Activated CD8-positive, alpha-beta memory T cell treated with anti-CD3 and anti-CD28 coated beads for 36 hours (primary cell): ENCODE measurements at regions not wholly inside any gene's neighbourhood (a gene's known extent, or its start where the extent isn't known, plus 50 kb on each side); places are given as distances from the start of the nearest gene placed in this dataset.
"Not testable (repeated sequence)": the region's sequence is repeated elsewhere in the genome, so short reads cannot be mapped to it uniquely, and the experiment has no call there.

ENCODE experiments used
- CTCF ChIA-PET: fragments of 350-600 bp; sonication (Branson Sonifier 250); formaldehyde crosslinking; loops from one replicate; lab custom pipeline; 2021; ENCODE audit warnings: antibody characterized with exemption; lab: Charles Lee
- POLR2A ChIA-PET: fragments of 350-600 bp; sonication (Branson Sonifier 250); formaldehyde crosslinking; loops from one replicate; lab custom pipeline; 2021; ENCODE audit warnings: antibody characterized with exemption; lab: Charles Lee

DNA sequence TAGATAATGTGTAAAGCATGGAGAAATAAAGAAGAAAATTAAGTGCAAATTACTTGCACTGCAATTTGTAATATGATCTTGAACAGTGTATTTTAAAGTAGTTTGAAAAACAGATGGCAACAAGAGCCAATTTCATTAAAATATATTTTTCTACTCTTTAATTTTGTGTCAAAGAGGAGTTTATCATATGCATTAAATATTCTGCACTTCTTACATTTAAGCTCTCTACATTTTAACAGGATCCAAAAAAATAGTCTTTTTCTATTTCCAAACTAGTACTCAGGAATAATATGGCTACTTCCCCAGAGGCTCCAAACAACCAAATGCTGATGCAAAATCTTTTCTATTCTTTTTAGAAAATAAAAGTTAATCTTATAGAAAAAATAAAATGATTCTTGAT lies 1221.5 kb downstream of the FSCB start:
- ChIA-PET POLR2A (no interaction called here), CTCF (no interaction called here)

DNA sequence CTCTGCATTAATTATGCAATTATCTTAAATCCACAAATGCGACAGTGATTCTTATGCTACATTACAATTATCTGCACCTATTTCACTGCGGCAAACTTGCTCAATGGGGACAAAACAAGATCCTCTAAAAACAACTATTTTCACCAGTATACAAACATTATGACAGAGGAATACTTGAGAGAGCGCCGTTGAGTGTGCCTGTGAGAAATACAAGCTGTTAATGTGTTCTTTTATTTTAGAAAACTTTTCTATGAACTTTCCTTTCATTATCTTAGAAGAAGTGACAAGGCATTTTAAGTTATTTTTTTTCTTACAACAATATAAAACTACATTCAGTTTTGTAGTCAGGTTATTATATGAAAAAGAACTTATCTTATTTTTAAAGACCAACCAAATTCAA lies 1247.0 kb downstream of the FSCB start:
- CTCF ChIA-PET: no interaction called here
- POLR2A ChIA-PET: no interaction called here

DNA sequence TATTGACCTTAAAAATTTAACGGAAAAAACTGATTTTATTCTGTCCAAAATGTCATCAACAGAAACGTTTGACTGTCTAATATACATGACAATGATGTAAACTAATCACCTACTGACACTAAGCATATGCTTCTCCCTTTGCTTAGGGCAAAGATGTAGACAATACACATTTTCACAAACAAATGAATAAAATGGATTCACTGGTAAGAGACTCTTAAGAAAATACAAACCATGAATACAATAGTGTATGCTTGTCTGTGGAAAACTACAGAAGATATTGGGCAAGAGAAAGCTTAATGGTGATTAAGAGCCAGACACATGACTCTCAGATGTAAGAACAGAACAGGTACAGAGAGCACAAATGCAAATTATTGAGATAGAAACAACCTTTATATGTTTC lies 1248.7 kb downstream of the FSCB start:
- CTCF ChIA-PET: no interaction called here

DNA sequence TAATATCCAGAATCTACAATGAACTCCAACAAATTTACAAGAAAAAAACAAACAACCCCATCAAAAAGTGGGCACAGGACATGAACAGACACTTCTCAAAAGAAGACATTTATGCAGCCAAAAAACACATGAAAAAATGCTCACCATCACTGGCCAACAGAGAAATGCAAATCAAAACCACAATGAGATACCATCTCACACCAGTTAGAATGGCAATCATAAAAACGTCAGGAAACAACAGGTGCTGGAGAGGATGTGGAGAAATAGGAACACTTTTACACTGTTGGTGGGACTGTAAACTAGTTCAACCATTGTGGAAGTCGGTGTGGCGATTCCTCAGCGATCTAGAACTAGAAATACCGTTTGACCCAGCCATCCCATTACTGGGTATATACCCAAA lies 1250.1 kb downstream of the FSCB start:
- CTCF ChIA-PET, POLR2A ChIA-PET: not testable (repeated sequence)

More for the DNA sequence above, 1248.7 kb downstream of the FSCB start:
- POLR2A ChIA-PET: no interaction called here

DNA sequence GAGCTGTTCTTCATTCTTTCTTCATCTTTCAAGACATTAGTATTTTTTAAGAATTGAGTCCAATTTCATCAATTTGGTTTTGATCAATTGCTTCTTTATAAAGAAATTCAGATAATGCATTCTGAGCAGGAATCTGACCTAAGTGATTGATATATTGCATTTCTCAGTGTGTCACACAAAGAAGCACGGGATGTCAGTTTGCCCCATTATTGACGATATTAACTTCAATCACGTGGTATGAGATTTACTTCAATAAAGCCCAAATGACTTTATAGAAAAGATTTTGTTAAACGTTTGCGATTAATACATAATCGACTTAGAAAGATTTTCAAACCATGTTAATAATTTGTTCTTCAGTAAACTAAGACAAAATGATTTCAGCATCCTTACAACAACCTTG lies 1254.2 kb downstream of the FSCB start:
- ChIA-PET POLR2A (no interaction called here), CTCF (no interaction called here)

DNA sequence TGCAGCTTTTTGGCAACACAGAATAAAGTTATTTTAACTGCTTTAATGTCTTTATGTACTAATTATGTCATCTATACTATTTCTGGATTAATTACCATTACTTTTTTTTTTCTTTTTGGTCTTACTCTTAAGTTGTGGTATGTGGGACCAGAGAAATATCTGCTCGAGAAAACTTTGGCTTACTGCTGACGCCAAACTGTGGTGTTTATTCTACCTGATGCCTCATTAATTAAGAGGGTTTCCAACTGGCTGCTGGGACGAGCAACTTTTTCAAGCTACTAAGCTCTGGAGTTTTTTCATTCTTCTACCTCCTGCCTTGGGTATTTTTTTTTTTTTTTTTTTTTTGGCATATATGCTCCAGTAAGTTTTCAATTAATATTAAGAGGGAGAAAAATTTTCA lies 1257.5 kb downstream of the FSCB start:
- CTCF ChIA-PET: no interaction called here
- POLR2A ChIA-PET: no interaction called here

DNA sequence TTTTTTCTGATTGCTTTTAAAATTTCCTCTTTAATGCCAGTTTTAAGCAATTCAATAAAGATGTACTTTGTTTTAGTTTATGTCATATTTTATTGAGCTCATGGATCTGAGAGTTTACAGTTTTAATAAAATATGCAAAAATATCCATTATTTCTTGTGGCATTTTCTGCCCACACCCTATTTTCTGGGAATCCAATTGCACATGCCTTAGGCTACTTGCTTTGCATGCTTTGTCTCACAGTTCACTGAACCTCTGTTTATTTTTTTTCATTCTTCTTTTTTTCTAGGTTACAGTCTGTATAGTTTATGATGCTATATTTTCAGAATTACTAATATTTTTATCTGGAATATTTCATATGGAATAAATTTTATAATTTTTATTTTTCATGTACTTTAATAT lies 1258.0 kb downstream of the FSCB start:
- POLR2A ChIA-PET: no interaction called here
- CTCF ChIA-PET: no interaction called here

DNA sequence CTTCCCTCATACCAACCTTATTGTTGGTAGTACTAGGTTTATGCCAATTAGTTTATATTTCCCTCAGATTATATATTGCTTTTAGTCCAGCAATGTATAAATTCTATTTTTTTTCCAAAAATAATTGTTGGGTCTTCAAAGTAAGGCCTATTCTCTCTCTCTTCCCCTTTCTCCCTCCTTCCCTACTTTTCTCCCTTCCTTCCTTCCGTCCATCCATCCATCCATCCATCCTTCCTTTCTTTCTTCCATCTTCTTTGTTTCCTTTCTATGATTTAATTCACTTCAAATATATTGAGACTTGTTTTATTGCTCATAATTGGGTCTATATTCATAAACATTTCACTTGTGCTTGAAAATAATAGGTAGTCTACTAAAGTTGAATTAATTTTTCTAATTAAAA lies 1259.2 kb downstream of the FSCB start:
- ChIA-PET POLR2A (no interaction called here), CTCF (no interaction called here)

DNA sequence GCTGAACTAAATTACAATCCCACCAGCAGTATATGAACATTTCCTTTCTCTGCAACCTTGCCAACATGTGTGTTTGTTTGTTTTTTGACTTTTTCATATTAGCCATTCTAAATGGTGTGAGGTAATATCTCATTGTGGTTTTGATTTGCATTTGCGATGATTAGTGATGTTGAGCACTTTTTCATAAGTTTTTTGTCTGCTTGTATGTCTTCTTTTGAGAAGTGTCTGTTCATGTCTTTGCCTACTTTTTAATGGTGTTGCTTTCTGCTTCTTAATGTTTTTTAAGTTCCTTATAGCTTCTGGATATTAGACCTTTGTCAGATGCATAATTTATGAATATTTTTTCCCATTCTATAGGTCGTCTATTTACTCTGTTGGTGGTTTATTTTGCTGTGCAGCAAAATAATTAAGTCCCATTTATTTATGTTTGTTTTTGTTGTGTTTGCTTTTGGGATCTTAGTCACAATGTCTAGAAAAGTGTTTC lies 1262.9 kb downstream of the FSCB start:
- CTCF ChIA-PET: no interaction called here
- POLR2A ChIA-PET: no interaction called here

DNA sequence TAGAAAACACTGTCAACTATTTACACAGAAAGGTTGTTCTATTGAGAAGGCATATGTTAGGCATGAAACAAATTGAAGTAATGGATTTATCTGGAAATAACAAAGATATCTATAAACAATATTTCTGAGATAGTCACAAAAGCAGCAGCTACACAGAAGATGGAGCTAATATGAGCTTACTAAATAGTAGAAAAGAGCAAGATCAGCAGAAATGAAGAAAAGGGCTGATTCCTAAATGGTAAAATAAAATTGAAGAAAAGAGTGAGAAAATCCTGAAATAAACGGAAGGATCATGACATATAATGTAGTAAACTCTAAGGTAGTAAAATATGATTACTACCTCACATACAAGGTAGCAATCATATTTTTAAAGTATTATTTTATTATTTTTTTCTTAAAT lies 1263.9 kb downstream of the FSCB start:
- ChIA-PET POLR2A (no interaction called here), CTCF (interaction anchor here (0.7 kb wide), 1 partner anchor 788 kb away, joined by 3 read pairs; no protein-coding TSS in a partner anchor)

DNA sequence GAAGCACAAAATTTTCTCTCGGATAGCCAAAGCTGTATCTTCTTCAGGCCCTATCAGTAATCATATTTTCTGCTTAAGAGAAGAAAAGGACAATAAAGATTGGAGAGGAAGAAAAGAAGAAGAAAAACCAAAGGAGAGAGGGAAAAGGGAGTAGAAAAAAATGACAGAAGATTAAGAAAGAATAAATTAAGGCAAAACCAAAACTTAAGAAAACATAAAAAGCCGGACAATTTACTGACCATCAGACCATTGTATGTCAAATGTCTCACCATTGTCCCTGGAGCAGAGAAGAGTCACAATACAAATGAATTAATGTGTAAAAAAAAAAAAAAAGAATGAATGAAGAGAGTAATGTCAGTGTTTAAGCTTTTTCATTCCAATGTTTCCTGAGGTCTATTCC lies 1274.8 kb downstream of the FSCB start:
- POLR2A ChIA-PET: no interaction called here
- CTCF ChIA-PET: no interaction called here

DNA sequence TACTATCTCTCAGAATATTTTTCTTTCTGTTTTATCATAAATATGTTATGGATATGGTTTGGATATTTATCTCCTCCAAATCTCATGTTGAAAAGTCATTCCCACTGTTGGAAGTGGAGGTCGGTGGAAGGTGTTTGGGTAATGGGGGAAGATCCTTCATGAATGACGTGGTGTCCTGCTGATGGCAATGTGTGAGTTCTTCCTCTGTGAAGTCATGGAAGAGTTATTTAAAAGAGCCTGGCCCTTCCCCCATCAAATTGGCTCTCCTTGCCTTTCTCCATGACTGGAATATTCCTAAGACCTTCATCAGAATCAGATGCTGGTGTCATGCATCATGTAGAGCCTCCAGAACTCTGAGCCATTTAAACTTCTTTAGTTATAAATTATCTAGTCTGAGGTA lies 1291.6 kb downstream of the FSCB start:
- CTCF ChIA-PET: no interaction called here

DNA sequence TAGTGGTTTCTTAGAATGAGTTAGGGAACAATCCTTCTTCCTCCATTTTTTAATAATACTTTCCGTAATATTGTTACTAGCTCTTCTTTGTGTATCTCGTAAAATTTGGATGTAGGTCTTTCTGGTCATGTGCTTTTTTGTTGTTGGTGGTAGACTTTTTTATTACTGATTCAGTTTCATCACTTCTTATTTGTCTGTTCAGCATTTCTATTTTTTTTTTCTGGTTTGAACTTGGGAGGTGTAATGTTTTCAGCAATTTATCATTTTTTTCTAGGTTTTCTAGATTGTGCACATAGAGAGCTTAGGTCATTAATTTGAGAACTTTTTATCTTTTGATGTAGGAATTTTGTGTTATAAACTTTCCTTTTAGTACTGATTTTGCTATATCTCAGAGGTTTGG lies 1299.9 kb downstream of the FSCB start:
- CTCF ChIA-PET: no interaction called here
- POLR2A ChIA-PET: no interaction called here

More for the DNA sequence above, 1291.6 kb downstream of the FSCB start:
- POLR2A ChIA-PET: no interaction called here

DNA sequence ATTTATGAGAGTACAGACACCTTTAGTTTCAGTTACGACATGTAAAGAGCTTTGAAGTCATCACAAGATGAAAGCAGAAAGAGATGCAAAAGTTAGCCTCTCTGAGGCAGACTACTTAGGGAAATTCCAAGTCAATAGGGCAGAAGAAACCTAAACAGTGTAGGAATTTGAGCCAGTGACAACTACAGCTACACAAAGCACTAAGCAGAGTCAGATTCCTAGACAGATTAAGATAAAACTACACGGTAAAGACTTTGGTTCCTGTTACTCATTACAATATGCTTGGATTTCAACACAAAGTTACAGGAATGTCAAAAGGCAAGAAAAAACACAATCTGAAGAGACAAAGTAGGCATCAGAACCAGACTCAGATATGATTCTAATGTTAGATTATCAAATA lies 1302.3 kb downstream of the FSCB start:
- CTCF ChIA-PET: no interaction called here
- POLR2A ChIA-PET: no interaction called here

DNA sequence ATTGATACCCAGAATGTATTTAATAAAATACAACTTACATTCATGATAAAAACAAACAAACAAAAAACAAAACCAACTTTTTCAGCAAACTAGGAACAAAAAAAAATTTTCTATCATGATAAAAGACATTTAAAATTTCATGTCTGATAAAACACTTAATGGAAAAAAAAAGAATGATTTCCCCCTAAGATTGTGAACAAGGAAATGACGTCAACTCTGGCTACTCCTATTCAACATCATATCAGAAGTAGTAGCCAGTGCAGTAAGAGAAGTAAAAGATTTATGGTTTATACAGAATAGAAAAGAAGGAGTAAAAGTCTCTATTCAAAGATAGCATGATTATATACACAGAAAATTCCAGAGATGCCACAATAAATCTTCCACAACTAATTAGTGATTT lies 1306.6 kb downstream of the FSCB start:
- CTCF ChIA-PET: no interaction called here

DNA sequence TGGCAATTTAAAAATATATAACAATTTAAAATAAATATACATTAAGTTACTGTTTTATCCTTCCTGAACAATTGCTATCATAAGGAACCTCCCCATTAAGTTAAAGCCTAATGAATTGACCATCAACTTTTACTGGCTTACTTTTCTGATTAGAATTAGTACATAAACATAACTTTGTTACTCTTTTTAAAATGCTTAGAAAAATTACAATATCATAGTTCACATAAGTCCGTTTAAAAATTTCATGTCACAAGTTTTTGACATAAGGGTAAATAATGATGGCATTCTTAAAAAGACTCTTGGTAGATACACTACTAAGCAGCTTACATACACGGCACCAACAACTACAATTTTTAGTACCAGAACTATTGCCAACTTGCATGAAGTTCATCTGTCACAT lies 1308.6 kb downstream of the FSCB start:
- CTCF ChIA-PET: no interaction called here
- POLR2A ChIA-PET: no interaction called here

More for the DNA sequence above, 1306.6 kb downstream of the FSCB start:
- POLR2A ChIA-PET: no interaction called here

DNA sequence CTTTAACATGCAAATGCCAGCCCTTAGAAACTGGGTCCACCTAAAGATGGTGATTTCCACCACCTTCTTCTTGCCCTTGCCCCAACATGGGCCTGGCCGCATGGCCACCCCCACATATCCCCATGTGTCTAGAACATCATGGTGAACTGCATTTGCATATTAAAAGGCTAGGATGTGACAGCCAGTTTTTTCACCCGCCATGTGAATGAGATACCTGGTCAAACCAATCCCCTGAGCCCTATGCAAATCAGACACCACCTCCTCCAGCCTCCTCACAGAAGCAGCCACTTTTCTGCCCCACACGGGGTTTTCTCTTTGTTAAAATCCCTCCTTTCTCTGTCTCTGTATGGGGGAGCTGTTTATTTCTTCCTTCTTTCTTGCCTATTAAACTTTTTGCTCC lies 1322.5 kb downstream of the FSCB start:
- POLR2A ChIA-PET: no interaction called here
- CTCF ChIA-PET: no interaction called here

DNA sequence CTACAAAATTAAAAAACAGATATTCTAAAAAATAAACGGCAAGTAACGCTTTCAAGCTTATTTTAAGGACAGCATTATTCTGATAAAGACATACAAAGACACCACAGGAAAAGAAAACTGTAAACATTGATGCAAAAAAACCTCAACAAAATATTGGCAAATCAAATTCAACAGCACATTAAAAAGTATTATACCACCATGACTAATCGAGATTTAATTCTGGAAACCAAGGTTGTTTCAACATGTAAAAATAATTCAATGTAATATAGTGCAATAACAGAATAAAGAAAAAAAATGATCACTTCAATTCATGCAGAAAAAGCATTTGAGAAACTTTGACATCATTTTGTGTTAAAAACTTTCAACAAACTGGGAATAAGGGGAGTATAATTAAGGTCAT lies 1323.2 kb downstream of the FSCB start:
- ChIA-PET CTCF (no interaction called here), POLR2A (no interaction called here)

DNA sequence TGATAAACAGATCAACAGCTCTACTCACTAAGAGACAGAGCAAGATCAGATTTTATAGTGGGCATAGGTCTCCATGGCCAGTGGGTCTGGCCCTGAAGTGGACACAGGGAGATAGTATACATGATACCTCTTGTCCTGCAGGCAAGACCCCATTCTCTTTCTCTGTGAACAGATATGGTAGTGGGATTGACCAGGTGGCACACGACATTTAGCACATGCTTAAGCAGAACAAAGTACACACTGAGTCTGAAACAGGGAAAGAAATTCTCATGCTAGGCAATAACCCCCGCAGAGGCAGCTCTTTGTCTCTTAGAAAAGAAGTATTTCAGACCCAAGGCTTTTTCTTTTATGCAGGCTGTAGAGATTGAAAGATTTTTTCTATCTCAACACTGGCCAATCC lies 1331.2 kb downstream of the FSCB start:
- POLR2A ChIA-PET: no interaction called here
- CTCF ChIA-PET: no interaction called here

DNA sequence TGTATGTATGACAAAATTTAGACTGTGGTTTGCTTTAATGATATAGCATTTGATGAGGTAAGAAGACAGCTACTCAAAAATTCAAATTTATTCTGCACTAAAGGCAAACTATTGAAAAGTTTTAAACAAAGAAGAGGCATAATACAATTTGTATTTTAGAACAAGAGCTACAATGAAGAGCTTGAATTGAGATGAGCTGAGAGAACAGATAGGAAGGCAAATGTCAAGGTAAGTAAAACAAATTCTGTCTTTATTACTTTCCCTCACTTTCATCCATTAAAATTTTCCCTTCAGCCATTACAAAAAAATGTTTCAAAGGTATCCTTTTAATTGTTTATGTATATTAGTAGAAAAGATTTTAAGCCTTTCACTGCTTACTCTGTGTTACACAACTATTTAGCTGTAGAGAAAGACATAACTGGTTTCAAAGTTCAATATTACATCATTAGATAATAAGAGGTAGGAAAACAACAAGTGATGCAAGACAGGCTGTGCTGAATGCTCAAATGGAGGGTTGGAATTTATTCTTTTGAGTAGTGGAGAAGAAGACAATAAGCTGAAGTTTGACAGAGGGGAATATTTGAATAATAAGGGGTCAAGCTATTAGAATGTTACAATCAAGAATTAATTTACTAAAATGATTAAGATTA lies 1334.1 kb downstream of the FSCB start:
- ChIA-PET POLR2A (no interaction called here), CTCF (no interaction called here)

DNA sequence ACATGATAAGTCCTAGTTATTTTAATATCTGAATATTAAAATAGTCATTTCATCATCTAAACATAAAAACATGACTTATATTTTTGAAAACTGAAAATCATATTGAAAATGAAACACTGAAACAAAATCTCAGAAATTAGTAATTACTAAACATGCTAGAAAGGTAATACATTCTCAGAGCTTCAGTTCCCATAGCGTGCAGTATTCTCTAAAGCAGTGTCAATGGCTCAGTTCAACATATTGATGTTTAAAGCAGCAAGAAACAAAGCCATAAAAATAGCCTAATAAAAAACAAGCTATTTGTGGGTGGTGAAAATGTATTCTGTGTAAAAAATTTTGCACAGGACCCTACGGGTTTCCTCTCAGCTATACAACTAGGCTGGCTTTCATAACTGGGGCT lies 1337.4 kb downstream of the FSCB start:
- ChIA-PET POLR2A (no interaction called here), CTCF (no interaction called here)

DNA sequence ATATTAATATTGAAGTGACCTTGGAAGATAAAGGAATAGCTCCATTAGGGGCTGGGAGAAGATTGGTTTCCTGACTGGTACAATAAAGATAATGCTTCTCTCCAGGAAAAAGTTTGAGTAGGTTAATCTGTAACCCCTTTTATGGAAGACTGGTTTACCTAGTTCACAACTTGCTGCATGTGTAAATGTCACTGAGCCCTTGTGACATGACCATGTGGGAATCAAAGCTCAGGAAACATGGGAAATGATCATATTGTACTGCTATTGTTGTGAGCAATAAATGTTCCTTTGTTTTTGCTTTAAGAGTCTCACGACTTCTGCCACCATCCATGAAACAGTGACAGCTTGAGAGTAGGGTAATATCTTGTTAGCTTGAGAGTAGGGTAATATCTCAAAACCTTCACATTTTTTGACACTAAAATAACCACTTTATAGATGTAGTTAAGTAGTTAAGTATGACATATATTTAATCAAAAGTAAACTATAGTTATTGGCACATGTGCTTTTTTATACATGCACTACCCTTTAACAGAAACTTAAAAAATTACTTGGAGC lies 1338.6 kb downstream of the FSCB start:
- ChIA-PET CTCF (no interaction called here), POLR2A (no interaction called here)
